Cardiac muscle cell (in vitro differentiated cells and primary cell): ENCODE measurements at regions not wholly inside any gene's neighbourhood (a gene's known extent, or its start where the extent isn't known, plus 50 kb on each side); places are given as distances from the start of the nearest gene placed in this dataset.

Experiments
- DNase-seq, 2 donors: peaks; one replicate each; pipeline versions ENCODE4 v3.0.0 to v3.0.0-alpha.2; 2010 to 2017; ENCODE audit warnings: low read depth in 1 of 2, low spot score in 1 of 2
- H3K27ac ChIP-seq: fragments of 200-600 bp; sonication (generic); 2 replicates; pipeline ENCODE4 v1.5.1; 2016
- H3K27me3 ChIP-seq: fragments of 200-600 bp; sonication (generic); 2 replicates; pipeline ENCODE4 v1.6.0; 2016; ENCODE audit warnings: control low read depth
- H3K36me3 ChIP-seq: fragments of 200-600 bp; sonication (generic); 2 replicates; pipeline ENCODE4 v1.5.1; 2016; ENCODE audit warnings: control low read depth
- H3K4me1 ChIP-seq: fragments of 200-600 bp; sonication (generic); 2 replicates; pipeline ENCODE4 v1.8.1; 2017; ENCODE audit warnings: low read depth, mild to moderate bottlenecking, mixed run types
- H3K4me3 ChIP-seq: fragments of 200-600 bp; sonication (generic); 2 replicates; pipeline ENCODE4 v1.5.1; 2016; ENCODE audit warnings: mild to moderate bottlenecking
- H3K9me3 ChIP-seq: fragments of 200-600 bp; sonication (generic); 2 replicates; pipeline ENCODE4 v1.5.1; 2017; ENCODE audit warnings: low read depth, mild to moderate bottlenecking, control low read depth
- CTCF ChIP-seq: IDR thresholded peaks from 2 replicates; pipeline ENCODE4 v1.5.1; 2012; ENCODE audit warnings: low read depth, mild to moderate bottlenecking, low read length

GRCh38 chrX:63436865-63437264 is 85.7 kb upstream of the SPIN4 start:
- Histone ChIP-seq H3K27me3 (no peaks in the 10 kb centered on the region), H3K27ac (no peak overlapping the region), H3K4me3 (no peak overlapping the region), H3K9me3 (no peaks in the 10 kb centered on the region), H3K36me3 (no peaks in the 10 kb centered on the region), H3K4me1 (no peaks in the 10 kb centered on the region)
- no peak for TF ChIP-seq CTCF
- DNase-seq, result no peak

- H3K27ac ChIP-seq, result peak overlapping the region; percentile 39
- no peaks in the 10 kb centered on the region for H3K36me3 ChIP-seq
- no peaks in the 10 kb centered on the region for H3K4me1 ChIP-seq
- TF ChIP-seq CTCF, result no peak
- no peaks in the 10 kb centered on the region for H3K27me3 ChIP-seq
- H3K9me3 ChIP-seq, result no peaks in the 10 kb centered on the region
- DNase-seq, result peak in 1 of 2 donors; percentile 14
- H3K4me3 ChIP-seq, result no peak overlapping the region
These were observed 83.5 kb upstream of the SPIN4 start for GRCh38 chrX:63434665-63435064.

GRCh38 chrX:63434206-63434605 is 83.1 kb upstream of the SPIN4 start:
- DNase-seq, result no peak
- H3K27me3 ChIP-seq, result no peaks in the 10 kb centered on the region
- no peaks in the 10 kb centered on the region for H3K36me3 ChIP-seq
- H3K27ac ChIP-seq, result no peak overlapping the region
- TF ChIP-seq CTCF, result no peak
- no peak overlapping the region for H3K4me3 ChIP-seq
- no peaks in the 10 kb centered on the region for H3K9me3 ChIP-seq
- H3K4me1 ChIP-seq, result no peaks in the 10 kb centered on the region

- no peak overlapping the region for H3K4me3 ChIP-seq
- H3K9me3 ChIP-seq, result no peaks in the 10 kb centered on the region
- H3K4me1 ChIP-seq, result no peaks in the 10 kb centered on the region
- H3K27ac ChIP-seq, result no peak overlapping the region
- TF ChIP-seq CTCF, result no peak
- no peaks in the 10 kb centered on the region for H3K36me3 ChIP-seq
- DNase-seq, result no peak
- H3K27me3 ChIP-seq, result no peaks in the 10 kb centered on the region
These were observed 78.9 kb upstream of the SPIN4 start for GRCh38 chrX:63430026-63430425.

GRCh38 chrX:63428348-63428747 is 77.2 kb upstream of the SPIN4 start:
- Histone ChIP-seq H3K9me3 (no peaks in the 10 kb centered on the region), H3K27ac (no peak overlapping the region), H3K4me3 (no peak overlapping the region), H3K27me3 (no peaks in the 10 kb centered on the region), H3K36me3 (no peaks in the 10 kb centered on the region), H3K4me1 (no peaks in the 10 kb centered on the region)
- DNase-seq, result no peak
- TF ChIP-seq CTCF, result no peak

GRCh38 chrX:63426519-63426918 is 75.4 kb upstream of the SPIN4 start:
- no peaks in the 10 kb centered on the region for H3K27me3 ChIP-seq
- peak in 1 of 2 donors; percentile 30 for DNase-seq

More at GRCh38 chrX:63426519-63426918, 75.4 kb upstream of the SPIN4 start:
- Histone ChIP-seq H3K27ac (peak overlapping the region; percentile 72), H3K4me3 (no peak overlapping the region), H3K9me3 (no peaks in the 10 kb centered on the region), H3K36me3 (no peaks in the 10 kb centered on the region), H3K4me1 (no peaks in the 10 kb centered on the region)
- no peak for TF ChIP-seq CTCF
